Karpas-422 (cell line): ENCODE measurements at regions not wholly inside any gene's neighbourhood (a gene's known extent, or its start where the extent isn't known, plus 50 kb on each side); places are given as distances from the start of the nearest gene placed in this dataset.
"Not testable (repeated sequence)": the region's sequence is repeated elsewhere in the genome, so short reads cannot be mapped to it uniquely, and the experiment has no call there.

Source experiments
- DNase-seq: peaks from one replicate; pipeline ENCODE4 v3.0.0-alpha.2; 2015
- H2AFZ ChIP-seq: fragments of 200-600 bp; sonication (generic); 2 replicates; pipeline ENCODE4 v1.6.1; 2014; ENCODE audit warnings: antibody characterized with exemption, low read length, mixed read lengths
- H3K27ac ChIP-seq: fragments of 200-600 bp; sonication (generic); 2 replicates; pipeline ENCODE4 v1.5.1; 2014; ENCODE audit warnings: mild to moderate bottlenecking, low read length, moderate library complexity
- H3K27me3 ChIP-seq: fragments of 200-600 bp; sonication (generic); 2 replicates; pipeline ENCODE4 v1.6.1; 2014; ENCODE audit warnings: low read length, mixed read lengths
- H3K36me3 ChIP-seq: fragments of 200-600 bp; sonication (generic); 2 replicates; pipeline ENCODE4 v1.6.1; 2014; ENCODE audit warnings: low read length, mixed read lengths; ENCODE audit not compliant: insufficient read depth
- H3K4me1 ChIP-seq: fragments of 200-600 bp; sonication (generic); 2 replicates; pipeline ENCODE4 v1.6.1; 2014; ENCODE audit warnings: mild to moderate bottlenecking, low read length, mixed read lengths
- H3K4me2 ChIP-seq: fragments of 200-600 bp; sonication (generic); 2 replicates; pipeline ENCODE4 v1.6.1; 2014; ENCODE audit warnings: low read length, low read depth, mild to moderate bottlenecking; ENCODE audit not compliant: poor library complexity, severe bottlenecking
- H3K4me3 ChIP-seq: fragments of 200-600 bp; sonication (generic); 2 replicates; pipeline ENCODE4 v1.5.1; 2014; ENCODE audit warnings: mild to moderate bottlenecking, antibody characterized with exemption, low read length, mixed read lengths
- H3K79me2 ChIP-seq: fragments of 200-600 bp; sonication (generic); 2 replicates; pipeline ENCODE4 v1.6.1; 2014; ENCODE audit warnings: mild to moderate bottlenecking, low read length, mixed read lengths
- H3K9ac ChIP-seq: fragments of 200-600 bp; sonication (generic); 2 replicates; pipeline ENCODE4 v1.6.0; 2014; ENCODE audit warnings: low read length
- H3K9me2 ChIP-seq: fragments of 200-600 bp; sonication (generic), shearing (Covaris generic); replicated peaks from 2 replicates; pipeline ENCODE4 v1.6.0; 2014; ENCODE audit warnings: mild to moderate bottlenecking, low read length, moderate library complexity; ENCODE audit not compliant: insufficient read depth
- H3K9me3 ChIP-seq: fragments of 300-700, 200-600 bp; sonication (generic); 2 replicates; pipeline ENCODE4 v1.6.1; 2014; ENCODE audit warnings: low read length, mixed read lengths
- H4K20me1 ChIP-seq: fragments of 200-600 bp; sonication (generic); 2 replicates; pipeline ENCODE4 v1.6.1; 2014; ENCODE audit warnings: mild to moderate bottlenecking, antibody characterized with exemption, low read length, low read depth; ENCODE audit not compliant: insufficient read depth

DNA sequence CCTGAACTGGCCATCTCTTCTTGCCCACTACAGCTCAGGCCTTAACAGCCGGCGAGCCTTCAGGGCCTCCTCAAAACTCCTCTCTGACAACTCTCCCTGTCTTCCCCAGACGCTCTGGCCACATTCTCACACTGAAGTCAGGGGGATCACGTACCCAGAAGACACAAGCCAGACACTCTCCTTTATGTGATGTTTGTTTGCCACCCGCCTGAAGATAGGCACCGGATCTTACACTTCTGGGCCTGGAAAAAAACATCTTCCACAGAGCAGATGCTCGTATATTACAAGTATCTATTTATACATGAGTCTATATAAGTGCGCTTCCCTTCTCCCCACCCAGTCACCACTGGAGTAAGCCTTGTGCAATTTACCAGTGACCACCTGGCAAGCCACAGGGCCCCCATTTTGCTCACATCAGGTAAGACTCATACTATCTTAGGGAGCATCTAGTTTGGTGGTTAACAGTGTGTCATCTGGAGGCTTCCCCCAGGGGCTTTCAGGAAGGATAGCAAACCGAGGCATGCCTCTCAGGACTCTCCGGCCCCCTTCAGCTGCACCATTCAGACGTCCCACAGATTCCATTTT lies 349.4 kb downstream of the SOX9 start:
- Histone ChIP-seq H3K9me3 (no peaks in the 10 kb centered on the region), H3K4me2 (no peak overlapping the region), H3K79me2 (no peaks in the 10 kb centered on the region), H2AFZ (no peak overlapping the region), H3K36me3 (no peaks in the 10 kb centered on the region), H3K9ac (no peak overlapping the region), H3K27ac (no peak overlapping the region), H4K20me1 (no peaks in the 10 kb centered on the region), H3K9me2 (no peaks in the 10 kb centered on the region), H3K4me3 (no peak overlapping the region), H3K4me1 (peaks cover 57% of the 10 kb centered on the region), H3K27me3 (no peaks in the 10 kb centered on the region)
- no peak for DNase-seq

GRCh38 chr17:72470734-72471133 lies 349.9 kb downstream of the SOX9 start:
- Histone ChIP-seq H3K4me2 (no peak overlapping the region), H3K36me3 (no peaks in the 10 kb centered on the region), H3K9me2 (no peaks in the 10 kb centered on the region), H4K20me1 (no peaks in the 10 kb centered on the region), H3K4me1 (peaks cover 54% of the 10 kb centered on the region), H2AFZ (no peak overlapping the region), H3K79me2 (no peaks in the 10 kb centered on the region), H3K9me3 (no peaks in the 10 kb centered on the region), H3K9ac (no peak overlapping the region), H3K27me3 (no peaks in the 10 kb centered on the region), H3K4me3 (no peak overlapping the region), H3K27ac (no peak overlapping the region)
- no peak for DNase-seq

DNA sequence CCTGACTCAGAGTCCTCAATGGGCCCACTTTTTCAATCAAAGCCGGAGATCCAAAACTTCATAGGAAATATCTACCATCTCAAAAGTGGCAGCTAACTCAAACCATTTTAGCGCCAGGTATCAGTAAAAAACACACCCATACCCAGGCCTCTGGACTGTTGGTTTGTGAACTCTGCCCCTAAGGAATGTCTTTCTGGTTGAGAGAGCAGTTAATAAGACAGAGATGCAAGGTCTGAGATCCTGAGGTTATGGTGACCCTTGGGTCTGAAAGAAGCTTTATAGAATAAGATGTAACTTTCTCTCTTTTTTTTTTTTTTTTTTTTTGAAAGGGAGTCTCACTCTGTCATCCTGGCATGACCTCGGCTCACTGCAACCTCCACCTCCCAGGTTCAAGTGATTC lies 350.5 kb downstream of the SOX9 start:
- Histone ChIP-seq H3K4me1 (peaks cover 54% of the 10 kb centered on the region), H3K36me3 (no peaks in the 10 kb centered on the region), H3K9ac (no peak overlapping the region), H2AFZ (no peak overlapping the region), H3K4me3 (no peak overlapping the region), H3K9me2 (no peaks in the 10 kb centered on the region), H3K27me3 (no peaks in the 10 kb centered on the region), H3K27ac (no peak overlapping the region), H3K79me2 (no peaks in the 10 kb centered on the region), H3K4me2 (no peak overlapping the region), H4K20me1 (no peaks in the 10 kb centered on the region), H3K9me3 (no peaks in the 10 kb centered on the region)
- no peak for DNase-seq

GRCh38 chr17:72472106-72472505 lies 351.3 kb downstream of the SOX9 start:
- H3K9me2 ChIP-seq = no peaks in the 10 kb centered on the region
- DNase-seq = no peak
- H4K20me1 ChIP-seq = no peaks in the 10 kb centered on the region
- no peak overlapping the region for H3K4me3 ChIP-seq
- no peak overlapping the region for H3K9ac ChIP-seq
- peaks cover 54% of the 10 kb centered on the region for H3K4me1 ChIP-seq
- H3K27me3 ChIP-seq = no peaks in the 10 kb centered on the region
- no peaks in the 10 kb centered on the region for H3K79me2 ChIP-seq
- no peak overlapping the region for H3K4me2 ChIP-seq
- no peaks in the 10 kb centered on the region for H3K36me3 ChIP-seq
- H2AFZ ChIP-seq = no peak overlapping the region
- H3K9me3 ChIP-seq = no peaks in the 10 kb centered on the region
- no peak overlapping the region for H3K27ac ChIP-seq

DNA sequence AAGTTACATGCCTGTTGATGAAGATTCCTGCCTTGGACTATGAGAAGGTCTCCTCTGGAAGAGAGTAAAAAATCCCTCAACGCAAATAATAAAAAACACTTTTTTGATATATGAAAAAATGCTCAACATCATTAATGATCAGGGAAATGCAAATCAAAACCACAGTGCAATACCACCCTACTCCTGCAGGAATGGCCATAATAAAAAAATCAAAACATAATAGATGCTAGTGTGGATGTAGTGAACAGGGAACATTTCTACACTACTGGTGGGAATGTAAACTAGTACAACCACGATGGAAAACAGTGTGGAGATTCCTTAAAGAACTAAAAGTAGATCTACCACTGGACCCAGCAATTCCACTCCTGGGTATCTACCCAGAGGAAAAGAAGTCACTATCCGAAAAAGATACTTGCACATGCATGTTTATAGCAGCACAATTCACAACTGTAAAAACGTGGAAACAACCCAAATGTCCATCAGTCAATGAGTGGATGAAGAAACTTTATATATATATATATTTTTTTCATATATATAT lies 352.1 kb downstream of the SOX9 start:
- not testable (repeated sequence) for DNase-seq, H3K27ac ChIP-seq, H3K9me2 ChIP-seq, H3K27me3 ChIP-seq, H3K4me3 ChIP-seq, H4K20me1 ChIP-seq, H3K9ac ChIP-seq, H3K9me3 ChIP-seq, H3K79me2 ChIP-seq, H3K4me2 ChIP-seq, H3K36me3 ChIP-seq, H2AFZ ChIP-seq
- H3K4me1 ChIP-seq = peaks cover 46% of the 10 kb centered on the region

- Histone ChIP-seq H3K79me2 (no peaks in the 10 kb centered on the region), H2AFZ (no peak overlapping the region), H4K20me1 (no peaks in the 10 kb centered on the region), H3K9me2 (no peaks in the 10 kb centered on the region), H3K27me3 (no peaks in the 10 kb centered on the region), H3K4me3 (no peak overlapping the region), H3K9me3 (no peaks in the 10 kb centered on the region), H3K27ac (no peak overlapping the region), H3K4me2 (peak overlapping the region; percentile 36), H3K36me3 (no peaks in the 10 kb centered on the region), H3K4me1 (peaks cover 42% of the 10 kb centered on the region), H3K9ac (no peak overlapping the region)
- DNase-seq = no peak
These were observed 353.4 kb downstream of the SOX9 start for GRCh38 chr17:72474243-72474642.

GRCh38 chr17:72474719-72475477 lies 354.1 kb downstream of the SOX9 start:
- H3K9me2 ChIP-seq = no peaks in the 10 kb centered on the region
- H3K9me3 ChIP-seq = no peaks in the 10 kb centered on the region
- H3K27me3 ChIP-seq = no peaks in the 10 kb centered on the region
- no peaks in the 10 kb centered on the region for H3K79me2 ChIP-seq
- H3K36me3 ChIP-seq = no peaks in the 10 kb centered on the region
- H3K4me1 ChIP-seq = peaks cover 49% of the 10 kb centered on the region
- no peak overlapping the region for H3K4me3 ChIP-seq
- H2AFZ ChIP-seq = no peak overlapping the region
- H3K4me2 ChIP-seq = peak overlapping the region; percentile 36
- H3K9ac ChIP-seq = no peak overlapping the region
- no peak for DNase-seq
- H4K20me1 ChIP-seq = no peaks in the 10 kb centered on the region
- H3K27ac ChIP-seq = no peak overlapping the region

- no peak overlapping the region for H2AFZ ChIP-seq
- H3K9me2 ChIP-seq = no peaks in the 10 kb centered on the region
- H4K20me1 ChIP-seq = no peaks in the 10 kb centered on the region
- H3K27ac ChIP-seq = no peak overlapping the region
- H3K9me3 ChIP-seq = no peaks in the 10 kb centered on the region
- H3K9ac ChIP-seq = no peak overlapping the region
- H3K79me2 ChIP-seq = no peaks in the 10 kb centered on the region
- DNase-seq = no peak
- peaks cover 50% of the 10 kb centered on the region for H3K4me1 ChIP-seq
- no peaks in the 10 kb centered on the region for H3K27me3 ChIP-seq
- H3K36me3 ChIP-seq = no peaks in the 10 kb centered on the region
- no peak overlapping the region for H3K4me3 ChIP-seq
- no peak overlapping the region for H3K4me2 ChIP-seq
These were observed 355.3 kb downstream of the SOX9 start for GRCh38 chr17:72476134-72476533.
